GM12878 (cell line): ENCODE measurements at regions not wholly inside any gene's neighbourhood (a gene's known extent, or its start where the extent isn't known, plus 50 kb on each side); places are given as distances from the start of the nearest gene placed in this dataset.

Experiments
- ATAC-seq: fragments of 200-7000 bp; cut with Tn5 transposase; 3 replicates; pipeline ENCODE4 v1.9.1; 2020; ENCODE audit warnings: mild to moderate bottlenecking, moderate library complexity
- BruUV-seq: library from RNA; stranded (reverse); fragments of 400-500 nt; replicated peaks from 2 replicates; lab custom pipeline; 2021; lab: Mats Ljungman, UMichigan
- CTCF ChIA-PET: fragments of 300-600 bp; sonication (Branson Sonifier 250); formaldehyde crosslinking; extraction: SDS; loops from one replicate; lab custom pipeline; 2021; ENCODE audit warnings: inconsistent platforms; lab: Yijun Ruan, JAX
- POLR2A ChIA-PET: fragments of 350-600 bp; formaldehyde crosslinking; extraction: SDS; loops from one replicate; lab custom pipeline; 2021; ENCODE audit warnings: inconsistent platforms; lab: Charles Lee
- RAD21 ChIA-PET: fragments of 300-600 bp; sonication (Branson Sonifier 250); formaldehyde crosslinking; loops from one replicate; lab custom pipeline; 2023; ENCODE audit warnings: antibody characterized with exemption; ENCODE audit not compliant: unreplicated experiment; lab: Charles Lee
- SMC1A ChIA-PET: fragments of 300-600 bp; sonication (Branson Sonifier 250); formaldehyde crosslinking; loops from one replicate; lab custom pipeline; 2023; ENCODE audit not compliant: unreplicated experiment, uncharacterized antibody; lab: Charles Lee
- DNase-seq: peaks from one replicate; pipeline ENCODE4 v3.0.0-alpha.2; 2011; ENCODE audit warnings: low read depth, low spot score
- FAIRE-seq: peaks from 3 replicates; lab custom pipeline; 2011; peaks lifted over from hg19 to GRCh38; lab: Jason Lieb, UNC
- H2AFZ ChIP-seq: 2 replicates; pipeline ENCODE4 v1.6.0; 2011; ENCODE audit warnings: low read depth, low read length, control low read depth; ENCODE audit not compliant: control insufficient read depth
- H3K27ac ChIP-seq: 2 replicates; pipeline ENCODE4 v1.5.1; 2011; ENCODE audit warnings: control low read depth; ENCODE audit not compliant: control insufficient read depth, insufficient read depth
- H3K27me3 ChIP-seq, 2 experiments: replicated peaks in 1 of 2; 2 replicates each; pipeline versions ENCODE4 v1.6.0 to v1.6.1; 2011; ENCODE audit warnings: low read length in 1 of 2; ENCODE audit not compliant: control insufficient read depth in 2 of 2, insufficient read depth in 2 of 2
- H3K36me3 ChIP-seq, 2 experiments: 2 replicates each; pipeline ENCODE4 v1.5.1; 2011; ENCODE audit warnings: low read length in 1 of 2; ENCODE audit not compliant: control insufficient read depth in 2 of 2, insufficient read depth in 2 of 2
- H3K4me1 ChIP-seq: 2 replicates; pipeline ENCODE4 v1.6.1; 2011; ENCODE audit warnings: mild to moderate bottlenecking, low read length, moderate library complexity, mixed read lengths; ENCODE audit not compliant: control insufficient read depth, insufficient read depth
- H3K4me2 ChIP-seq: 2 replicates; pipeline ENCODE4 v1.6.0; 2011; ENCODE audit warnings: control low read depth; ENCODE audit not compliant: control insufficient read depth, insufficient read depth
- H3K4me3 ChIP-seq: fragments of 200-600 bp; sonication (generic); 2 replicates; pipeline ENCODE4 v1.5.1; 2016
- H3K79me2 ChIP-seq: 2 replicates; pipeline ENCODE4 v1.6.0; 2011; ENCODE audit warnings: low read length; ENCODE audit not compliant: control insufficient read depth, insufficient read depth
- H3K9ac ChIP-seq: 2 replicates; pipeline ENCODE4 v1.8.0; 2011; ENCODE audit warnings: low read length, control low read depth, mixed read lengths; ENCODE audit not compliant: control insufficient read depth, insufficient read depth
- H3K9me3 ChIP-seq: replicated peaks from 3 replicates; pipeline ENCODE4 v1.5.1; 2011; ENCODE audit warnings: mild to moderate bottlenecking, low read length; ENCODE audit not compliant: control insufficient read depth, insufficient read depth
- H4K20me1 ChIP-seq: 2 replicates; pipeline ENCODE4 v1.6.0; 2011; ENCODE audit not compliant: control insufficient read depth, insufficient read depth
- ASH2L ChIP-seq: fragments of 300-600, 200-600 bp; sonication (generic); IDR thresholded peaks from 2 replicates; pipeline ENCODE4 v1.6.1; 2017; ENCODE audit warnings: low read depth, mild to moderate bottlenecking, borderline replicate concordance
- CHD1 ChIP-seq: IDR thresholded peaks from 2 replicates; pipeline ENCODE4 v1.6.1; 2012; ENCODE audit warnings: low read depth, low read length, improper control_type of control experiment
- CREM ChIP-seq: IDR thresholded peaks from 2 replicates; pipeline ENCODE4 v1.6.1; 2014; ENCODE audit warnings: antibody characterized with exemption, low read depth
- DPF2 ChIP-seq: fragments of 450-650 bp; IDR thresholded peaks from 2 replicates; pipeline ENCODE4 v1.6.1; 2017; ENCODE audit warnings: mild to moderate bottlenecking
- FOS ChIP-seq: IDR thresholded peaks from 3 replicates; pipeline ENCODE4 v1.6.1; 2011; ENCODE audit warnings: borderline replicate concordance; ENCODE audit not compliant: insufficient read length; ENCODE audit errors: extremely low read depth
- FOXM1 ChIP-seq: IDR thresholded peaks from 2 replicates; pipeline ENCODE4 v1.6.1; 2012; ENCODE audit warnings: low read depth, mild to moderate bottlenecking, inconsistent platforms, low read length, moderate library complexity
- JUND ChIP-seq: IDR thresholded peaks from 2 replicates; pipeline ENCODE4 v1.6.1; 2012; ENCODE audit warnings: low read depth, mild to moderate bottlenecking, low read length, improper control_type of control experiment, moderate library complexity
- KAT2A ChIP-seq: conservative IDR thresholded peaks from 2 replicates; pipeline ENCODE4 v1.6.1; 2011; ENCODE audit warnings: low read depth, low read length; ENCODE audit not compliant: control insufficient read depth
- MEF2B ChIP-seq: fragments of 450-650 bp; IDR thresholded peaks from 2 replicates; pipeline ENCODE4 v1.6.1; 2018; ENCODE audit warnings: mild to moderate bottlenecking, moderate library complexity; ENCODE audit not compliant: partially characterized antibody, poor library complexity, severe bottlenecking
- MTA2 ChIP-seq: fragments of 450-650 bp; IDR thresholded peaks from 2 replicates; pipeline ENCODE4 v1.6.1; 2016; ENCODE audit warnings: low read depth, mild to moderate bottlenecking, moderate library complexity
- NBN ChIP-seq: fragments of 450-650 bp; IDR thresholded peaks from 2 replicates; pipeline ENCODE4 v1.6.1; 2016
- NR2C1 ChIP-seq: fragments of 450-650 bp; IDR thresholded peaks from 2 replicates; pipeline ENCODE4 v1.6.1; 2017; ENCODE audit warnings: antibody characterized with exemption, mild to moderate bottlenecking, moderate library complexity
- POLR2A ChIP-seq: IDR thresholded peaks from 2 replicates; pipeline ENCODE4 v1.6.1; 2011; ENCODE audit warnings: low read depth, mild to moderate bottlenecking, low read length
- SIN3A ChIP-seq: IDR thresholded peaks from 2 replicates; pipeline ENCODE4 v1.6.1; 2012; ENCODE audit warnings: low read depth, low read length, improper control_type of control experiment
- SMAD5 ChIP-seq: IDR thresholded peaks from 2 replicates; pipeline ENCODE4 v1.6.1; 2016; ENCODE audit warnings: antibody characterized with exemption, low read depth
- SRF ChIP-seq, 2 experiments: IDR thresholded peaks; 2 replicates each; pipeline ENCODE4 v1.6.1; 2011; ENCODE audit warnings: low read depth in 2 of 2, low read length in 2 of 2, mild to moderate bottlenecking in 1 of 2, moderate library complexity in 1 of 2
- STAT3 ChIP-seq: IDR thresholded peaks from 2 replicates; pipeline ENCODE4 v1.6.1; 2011; ENCODE audit warnings: low read depth, low read length, improper control_type of control experiment
- TAF1 ChIP-seq: IDR thresholded peaks from 2 replicates; pipeline ENCODE4 v1.6.1; 2011; ENCODE audit warnings: mild to moderate bottlenecking, low read depth, low read length, borderline replicate concordance
- WGBS: methylation state at CpG from one replicate; pipeline ENCODE4 v1.1.6; 2016; ENCODE audit warnings: low lambda C conversion rate; ENCODE audit not compliant: insufficient replicate concordance, insufficient coverage; ENCODE audit errors: missing lambda C conversion rate; 5-methylcytosine and 5-hydroxymethylcytosine counted together
- in situ Hi-C: fragments of 300-500 bp; cut with MboI; formaldehyde crosslinking; loops from 9 replicates; pipeline ENCODE4 v1.14.3; 2018; ENCODE audit warnings: mixed read lengths
- intact Hi-C: fragments of 100-400 bp; cut with micrococcal nuclease; formaldehyde crosslinking; loops from one replicate; pipeline ENCODE4 v1.14.2; 2022; ENCODE audit not compliant: unreplicated experiment
- TF ChIP-seq, protein P1 (sequence below): fragments of 450-650 bp; IDR thresholded peaks from 2 replicates; pipeline ENCODE4 v1.6.1; 2016; ENCODE audit warnings: mild to moderate bottlenecking
- TF ChIP-seq, protein P2 (sequence below): fragments of 450-650 bp; IDR thresholded peaks from 2 replicates; pipeline ENCODE4 v1.6.1; 2017; ENCODE audit warnings: mild to moderate bottlenecking, moderate library complexity

DNA sequence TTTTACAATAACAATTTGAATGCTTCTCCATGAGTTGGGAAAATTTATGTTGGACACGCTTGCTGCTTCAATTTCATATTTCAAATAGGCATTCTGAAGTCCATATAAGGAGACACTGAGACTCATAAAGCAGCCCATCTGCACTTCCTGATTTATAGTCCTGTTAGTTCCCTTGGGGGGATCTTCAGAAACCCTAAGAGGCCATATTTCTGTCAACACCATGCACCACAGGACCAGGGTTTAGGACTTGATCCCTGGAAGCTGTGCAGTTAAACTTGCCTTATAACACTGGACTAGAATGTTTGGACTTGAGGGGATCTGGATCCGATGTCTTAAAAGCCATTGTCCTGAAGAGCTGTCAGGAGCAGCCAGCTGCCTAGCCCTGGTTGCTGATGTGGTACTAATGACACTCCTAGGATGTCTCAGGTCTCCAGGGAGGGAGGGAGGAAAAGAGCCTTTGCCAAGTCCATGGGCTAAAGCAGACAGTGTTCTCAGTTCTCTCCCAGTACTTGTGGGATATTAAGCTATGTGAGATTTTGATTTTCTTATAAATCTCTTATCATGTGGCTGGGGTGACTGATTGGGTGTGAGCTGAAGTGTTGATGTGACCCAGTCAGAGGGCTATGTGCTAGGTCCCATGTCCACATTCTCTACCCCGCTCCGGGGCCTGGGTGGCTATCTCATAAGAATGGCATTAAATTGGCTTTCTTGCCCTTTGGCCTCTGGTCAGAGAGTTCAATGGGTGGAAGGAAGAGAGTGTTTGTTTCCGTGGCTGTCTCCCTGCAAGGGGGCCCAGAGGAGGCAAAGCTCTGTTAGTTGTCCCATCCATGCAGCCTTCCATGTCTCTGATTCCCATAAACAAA, 399.8 kb downstream of the OSTF1 start:
- no peak for ATAC-seq
- Histone ChIP-seq H2AFZ (no peak overlapping the region), H3K4me3 (no peak overlapping the region), H3K4me1 (no peaks in the 10 kb centered on the region), H3K4me2 (no peak overlapping the region), H3K27ac (no peak overlapping the region), H3K36me3 (no peaks in the 10 kb centered on the region), H3K27me3 (no peaks in the 10 kb centered on the region), H3K9ac (no peak overlapping the region), H4K20me1 (no peaks in the 10 kb centered on the region), H3K9me3 (no peaks in the 10 kb centered on the region), H3K79me2 (no peaks in the 10 kb centered on the region)
- SMC1A ChIA-PET: no interaction called here
- BruUV-seq: no TSS peak
- 23% methylated on average over 5 of the region's 5 CpGs for WGBS
- DNase-seq: no peak
- CTCF ChIA-PET: no interaction called here
- FAIRE-seq: no peak
- TF ChIP-seq SMAD5 (no peak), NBN (no peak), TAF1 (no peak), CHD1 (no peak), KAT2A (no peak), FOXM1 (no peak), SRF (IDR thresholded peaks at IDR 0.05; ENCODE audit: low read depth in 2 of 2, low read length in 2 of 2) (no peak), POLR2A (no peak), CREM (no peak), STAT3 (no peak), NR2C1 (no peak), DPF2 (no peak), SIN3A (no peak), MTA2 (no peak), ASH2L (no peak), MEF2B (no peak), FOS (no peak), JUND (no peak)
- TF ChIP-seq, protein P1, sequence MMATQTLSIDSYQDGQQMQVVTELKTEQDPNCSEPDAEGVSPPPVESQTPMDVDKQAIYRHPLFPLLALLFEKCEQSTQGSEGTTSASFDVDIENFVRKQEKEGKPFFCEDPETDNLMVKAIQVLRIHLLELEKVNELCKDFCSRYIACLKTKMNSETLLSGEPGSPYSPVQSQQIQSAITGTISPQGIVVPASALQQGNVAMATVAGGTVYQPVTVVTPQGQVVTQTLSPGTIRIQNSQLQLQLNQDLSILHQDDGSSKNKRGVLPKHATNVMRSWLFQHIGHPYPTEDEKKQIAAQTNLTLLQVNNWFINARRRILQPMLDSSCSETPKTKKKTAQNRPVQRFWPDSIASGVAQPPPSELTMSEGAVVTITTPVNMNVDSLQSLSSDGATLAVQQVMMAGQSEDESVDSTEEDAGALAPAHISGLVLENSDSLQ: no peak
- TF ChIP-seq, protein P2, sequence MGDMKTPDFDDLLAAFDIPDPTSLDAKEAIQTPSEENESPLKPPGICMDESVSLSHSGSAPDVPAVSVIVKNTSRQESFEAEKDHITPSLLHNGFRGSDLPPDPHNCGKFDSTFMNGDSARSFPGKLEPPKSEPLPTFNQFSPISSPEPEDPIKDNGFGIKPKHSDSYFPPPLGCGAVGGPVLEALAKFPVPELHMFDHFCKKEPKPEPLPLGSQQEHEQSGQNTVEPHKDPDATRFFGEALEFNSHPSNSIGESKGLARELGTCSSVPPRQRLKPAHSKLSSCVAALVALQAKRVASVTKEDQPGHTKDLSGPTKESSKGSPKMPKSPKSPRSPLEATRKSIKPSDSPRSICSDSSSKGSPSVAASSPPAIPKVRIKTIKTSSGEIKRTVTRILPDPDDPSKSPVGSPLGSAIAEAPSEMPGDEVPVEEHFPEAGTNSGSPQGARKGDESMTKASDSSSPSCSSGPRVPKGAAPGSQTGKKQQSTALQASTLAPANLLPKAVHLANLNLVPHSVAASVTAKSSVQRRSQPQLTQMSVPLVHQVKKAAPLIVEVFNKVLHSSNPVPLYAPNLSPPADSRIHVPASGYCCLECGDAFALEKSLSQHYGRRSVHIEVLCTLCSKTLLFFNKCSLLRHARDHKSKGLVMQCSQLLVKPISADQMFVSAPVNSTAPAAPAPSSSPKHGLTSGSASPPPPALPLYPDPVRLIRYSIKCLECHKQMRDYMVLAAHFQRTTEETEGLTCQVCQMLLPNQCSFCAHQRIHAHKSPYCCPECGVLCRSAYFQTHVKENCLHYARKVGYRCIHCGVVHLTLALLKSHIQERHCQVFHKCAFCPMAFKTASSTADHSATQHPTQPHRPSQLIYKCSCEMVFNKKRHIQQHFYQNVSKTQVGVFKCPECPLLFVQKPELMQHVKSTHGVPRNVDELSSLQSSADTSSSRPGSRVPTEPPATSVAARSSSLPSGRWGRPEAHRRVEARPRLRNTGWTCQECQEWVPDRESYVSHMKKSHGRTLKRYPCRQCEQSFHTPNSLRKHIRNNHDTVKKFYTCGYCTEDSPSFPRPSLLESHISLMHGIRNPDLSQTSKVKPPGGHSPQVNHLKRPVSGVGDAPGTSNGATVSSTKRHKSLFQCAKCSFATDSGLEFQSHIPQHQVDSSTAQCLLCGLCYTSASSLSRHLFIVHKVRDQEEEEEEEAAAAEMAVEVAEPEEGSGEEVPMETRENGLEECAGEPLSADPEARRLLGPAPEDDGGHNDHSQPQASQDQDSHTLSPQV: no peak
- POLR2A ChIA-PET: no interaction called here
- RAD21 ChIA-PET: no interaction called here
- intact Hi-C loops: loop anchor here (10.0 kb wide), 1 partner anchor 293 kb away; no protein-coding TSS in a partner anchor
- in situ Hi-C loops: no loop called here
